Liver (tissue), 8 donors: ENCODE measurements at regions not wholly inside any gene's neighbourhood (a gene's known extent, or its start where the extent isn't known, plus 50 kb on each side); places are given as distances from the start of the nearest gene placed in this dataset.

ENCODE experiments used
- DNase-seq: peaks from one replicate; pipeline ENCODE4 v3.0.0-alpha.2; 2017; ENCODE audit warnings: low spot score
- H3K27ac ChIP-seq, 2 donors: one replicate each; pipeline ENCODE4 v1.7.0; 2013; ENCODE audit warnings: inconsistent platforms in 2 of 2, low read length in 2 of 2, control low read depth in 1 of 2, low read depth in 1 of 2, mild to moderate bottlenecking in 1 of 2
- H3K27me3 ChIP-seq, 4 donors: one replicate each; pipeline versions ENCODE4 v1.6.1 to v1.7.0; 2013; ENCODE audit warnings: low read length in 3 of 4, inconsistent platforms in 1 of 4, mild to moderate bottlenecking in 1 of 4, moderate library complexity in 1 of 4; ENCODE audit not compliant: control insufficient read depth in 4 of 4, insufficient read depth in 4 of 4
- H3K36me3 ChIP-seq, 4 donors: one replicate each; pipeline versions ENCODE4 v1.6.1 to v1.7.0; 2013; ENCODE audit warnings: low read length in 3 of 4, mild to moderate bottlenecking in 3 of 4, low read depth in 1 of 4, moderate library complexity in 1 of 4; ENCODE audit not compliant: control insufficient read depth in 4 of 4, insufficient read depth in 3 of 4
- H3K4me1 ChIP-seq, 4 donors: one replicate each; pipeline versions ENCODE4 v1.6.1 to v1.7.0; 2013; ENCODE audit warnings: low read length in 3 of 4, mild to moderate bottlenecking in 3 of 4, moderate library complexity in 1 of 4; ENCODE audit not compliant: control insufficient read depth in 4 of 4, insufficient read depth in 4 of 4
- H3K4me3 ChIP-seq, 3 donors: one replicate each; pipeline versions ENCODE4 v1.6.1 to v1.7.0; 2013; ENCODE audit warnings: low read length in 3 of 3, control low read depth in 1 of 3, low read depth in 1 of 3, mild to moderate bottlenecking in 1 of 3
- H3K9ac ChIP-seq, 2 donors: one replicate each; pipeline ENCODE4 v1.7.0; 2013; ENCODE audit warnings: low read length in 2 of 2, mild to moderate bottlenecking in 2 of 2, moderate library complexity in 2 of 2, control low read depth in 1 of 2, low read depth in 1 of 2
- H3K9me3 ChIP-seq, 4 donors: one replicate each; pipeline versions ENCODE4 v1.6.1 to v1.7.0; 2013; ENCODE audit warnings: low read length in 3 of 4; ENCODE audit not compliant: control insufficient read depth in 4 of 4
- CTCF ChIP-seq: fragments of 150-350 bp; IDR thresholded peaks from 2 replicates; pipeline ENCODE4 v1.5.1; 2017; ENCODE audit warnings: improper control_type of control experiment, low read depth, low read length; ENCODE audit not compliant: missing input control
- FOXA1 ChIP-seq: IDR thresholded peaks from 2 replicates; pipeline ENCODE4 v1.6.1; 2016; ENCODE audit warnings: antibody characterized with exemption
- FOXA2 ChIP-seq: IDR thresholded peaks from 2 replicates; pipeline ENCODE4 v1.6.1; 2016; ENCODE audit warnings: antibody characterized with exemption
- GABPA ChIP-seq, 2 donors: IDR thresholded peaks in 1 of 2; conservative IDR thresholded peaks in 1 of 2; 2 replicates each; pipeline ENCODE4 v1.6.1; 2016; ENCODE audit warnings: antibody characterized with exemption in 2 of 2, mild to moderate bottlenecking in 1 of 2, moderate library complexity in 1 of 2
- HNF4A ChIP-seq, 2 donors: conservative IDR thresholded peaks; 2 replicates each; pipeline ENCODE4 v1.6.1; 2016; ENCODE audit warnings: antibody characterized with exemption in 2 of 2, mild to moderate bottlenecking in 2 of 2
- HNF4G ChIP-seq: IDR thresholded peaks from 2 replicates; pipeline ENCODE4 v1.6.1; 2016; ENCODE audit warnings: antibody characterized with exemption
- JUND ChIP-seq, 2 donors: IDR thresholded peaks; 2 replicates each; pipeline ENCODE4 v1.6.1; 2016; ENCODE audit warnings: antibody characterized with exemption in 2 of 2
- MAX ChIP-seq: IDR thresholded peaks from 2 replicates; pipeline ENCODE4 v1.6.1; 2016; ENCODE audit warnings: antibody characterized with exemption
- NR2F2 ChIP-seq: IDR thresholded peaks from 2 replicates; pipeline ENCODE4 v1.6.1; 2016; ENCODE audit warnings: antibody characterized with exemption
- RAD21 ChIP-seq, 2 donors: IDR thresholded peaks; 2 replicates each; pipeline ENCODE4 v1.6.1; 2016; ENCODE audit warnings: antibody characterized with exemption in 2 of 2, mild to moderate bottlenecking in 2 of 2
- RXRA ChIP-seq, 2 donors: IDR thresholded peaks; 2 replicates each; pipeline ENCODE4 v1.6.1; 2017 to 2018; ENCODE audit warnings: antibody characterized with exemption in 2 of 2, mild to moderate bottlenecking in 1 of 2
- SP1 ChIP-seq: IDR thresholded peaks from 2 replicates; pipeline ENCODE4 v1.6.1; 2018; ENCODE audit warnings: antibody characterized with exemption, mild to moderate bottlenecking
- TAF1 ChIP-seq: conservative IDR thresholded peaks from 2 replicates; pipeline ENCODE4 v1.6.1; 2016; ENCODE audit warnings: antibody characterized with exemption, mild to moderate bottlenecking
- YY1 ChIP-seq: IDR thresholded peaks from 2 replicates; pipeline ENCODE4 v1.6.1; 2016; ENCODE audit warnings: antibody characterized with exemption, mild to moderate bottlenecking
- ZBTB33 ChIP-seq: IDR thresholded peaks from 2 replicates; pipeline ENCODE4 v1.6.1; 2016; ENCODE audit warnings: antibody characterized with exemption
- WGBS: extraction: QIAGEN DNeasy Blood & Tissue Kit; methylation state at CpG from one replicate; pipeline ENCODE4 v1.1.7; 2013; 5-methylcytosine and 5-hydroxymethylcytosine counted together
- TF ChIP-seq, protein P1 (sequence below): IDR thresholded peaks from 2 replicates; pipeline ENCODE4 v1.6.1; 2016; ENCODE audit warnings: antibody characterized with exemption, mild to moderate bottlenecking
- TF ChIP-seq, protein P2 (sequence below): IDR thresholded peaks from 2 replicates; pipeline ENCODE4 v1.6.1; 2016; ENCODE audit warnings: antibody characterized with exemption
- donor health status: healthy.
- donor health status: healthy.
- donor health status: healthy.
- donor health status: healthy.
- donor health status: healthy.

- TF ChIP-seq JUND (IDR thresholded peaks at IDR 0.05) (no peak), HNF4G (no peak)
Measured at GRCh38 chr3:18070944-18071343, 328.5 kb upstream of the TBC1D5 start (continued).

GRCh38 chr3:18070231-18070630 lies 327.8 kb upstream of the TBC1D5 start:
- DNase-seq = no peak
- Histone ChIP-seq H3K27me3 (no peaks in the 10 kb centered on the region), H3K9me3 (no peaks in the 10 kb centered on the region), H3K4me3 (no peak overlapping the region), H3K9ac (no peak overlapping the region), H3K27ac (no peak overlapping the region), H3K36me3 (no peaks in the 10 kb centered on the region), H3K4me1 (no peaks in the 10 kb centered on the region)
- 68% methylated on average over 2 of the region's 2 CpGs for WGBS
- TF ChIP-seq JUND (IDR thresholded peaks at IDR 0.05) = no peak
- TF ChIP-seq FOXA2 = no peak
- no peak for TF ChIP-seq NR2F2
- TF ChIP-seq GABPA (IDR thresholded peaks at IDR 0.05 in 1 of 2, conservative IDR thresholded peaks at IDR 0.05 in 1 of 2) = no peak
- TF ChIP-seq TAF1 = no peak
- no peak for TF ChIP-seq CTCF
- no peak for TF ChIP-seq HNF4G
- TF ChIP-seq SP1 = no peak
- TF ChIP-seq ZBTB33 = no peak
- TF ChIP-seq MAX = no peak
- no peak for TF ChIP-seq FOXA1
- TF ChIP-seq YY1 = no peak
- TF ChIP-seq, protein P1, sequence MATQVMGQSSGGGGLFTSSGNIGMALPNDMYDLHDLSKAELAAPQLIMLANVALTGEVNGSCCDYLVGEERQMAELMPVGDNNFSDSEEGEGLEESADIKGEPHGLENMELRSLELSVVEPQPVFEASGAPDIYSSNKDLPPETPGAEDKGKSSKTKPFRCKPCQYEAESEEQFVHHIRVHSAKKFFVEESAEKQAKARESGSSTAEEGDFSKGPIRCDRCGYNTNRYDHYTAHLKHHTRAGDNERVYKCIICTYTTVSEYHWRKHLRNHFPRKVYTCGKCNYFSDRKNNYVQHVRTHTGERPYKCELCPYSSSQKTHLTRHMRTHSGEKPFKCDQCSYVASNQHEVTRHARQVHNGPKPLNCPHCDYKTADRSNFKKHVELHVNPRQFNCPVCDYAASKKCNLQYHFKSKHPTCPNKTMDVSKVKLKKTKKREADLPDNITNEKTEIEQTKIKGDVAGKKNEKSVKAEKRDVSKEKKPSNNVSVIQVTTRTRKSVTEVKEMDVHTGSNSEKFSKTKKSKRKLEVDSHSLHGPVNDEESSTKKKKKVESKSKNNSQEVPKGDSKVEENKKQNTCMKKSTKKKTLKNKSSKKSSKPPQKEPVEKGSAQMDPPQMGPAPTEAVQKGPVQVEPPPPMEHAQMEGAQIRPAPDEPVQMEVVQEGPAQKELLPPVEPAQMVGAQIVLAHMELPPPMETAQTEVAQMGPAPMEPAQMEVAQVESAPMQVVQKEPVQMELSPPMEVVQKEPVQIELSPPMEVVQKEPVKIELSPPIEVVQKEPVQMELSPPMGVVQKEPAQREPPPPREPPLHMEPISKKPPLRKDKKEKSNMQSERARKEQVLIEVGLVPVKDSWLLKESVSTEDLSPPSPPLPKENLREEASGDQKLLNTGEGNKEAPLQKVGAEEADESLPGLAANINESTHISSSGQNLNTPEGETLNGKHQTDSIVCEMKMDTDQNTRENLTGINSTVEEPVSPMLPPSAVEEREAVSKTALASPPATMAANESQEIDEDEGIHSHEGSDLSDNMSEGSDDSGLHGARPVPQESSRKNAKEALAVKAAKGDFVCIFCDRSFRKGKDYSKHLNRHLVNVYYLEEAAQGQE = no peak
- TF ChIP-seq RXRA (IDR thresholded peaks at IDR 0.05) = no peak

- WGBS = 90% methylated on average over 1 of the region's 1 CpG
- DNase-seq = no peak
- Histone ChIP-seq H3K9me3 (no peaks in the 10 kb centered on the region), H3K27ac (no peak overlapping the region), H3K4me1 (no peaks in the 10 kb centered on the region), H3K27me3 (no peaks in the 10 kb centered on the region), H3K36me3 (no peaks in the 10 kb centered on the region), H3K9ac (no peak overlapping the region), H3K4me3 (no peak overlapping the region)
- no peak for TF ChIP-seq MAX
- no peak for TF ChIP-seq FOXA1
- TF ChIP-seq YY1 = no peak
- no peak for TF ChIP-seq RAD21 (IDR thresholded peaks at IDR 0.05)
- TF ChIP-seq HNF4A (conservative IDR thresholded peaks at IDR 0.05) = no peak
- TF ChIP-seq, protein P2, sequence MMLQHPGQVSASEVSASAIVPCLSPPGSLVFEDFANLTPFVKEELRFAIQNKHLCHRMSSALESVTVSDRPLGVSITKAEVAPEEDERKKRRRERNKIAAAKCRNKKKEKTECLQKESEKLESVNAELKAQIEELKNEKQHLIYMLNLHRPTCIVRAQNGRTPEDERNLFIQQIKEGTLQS = no peak
- TF ChIP-seq ZBTB33 = no peak
- no peak for TF ChIP-seq GABPA (IDR thresholded peaks at IDR 0.05 in 1 of 2, conservative IDR thresholded peaks at IDR 0.05 in 1 of 2)
- TF ChIP-seq CTCF = no peak
Measured at GRCh38 chr3:18069568-18069967, 327.1 kb upstream of the TBC1D5 start.
